ENCODE measurements at regions not wholly inside any gene's neighbourhood (a gene's known extent, or its start where the extent isn't known, plus 50 kb on each side); places are given as distances from the start of the nearest gene placed in this dataset.

DNA sequence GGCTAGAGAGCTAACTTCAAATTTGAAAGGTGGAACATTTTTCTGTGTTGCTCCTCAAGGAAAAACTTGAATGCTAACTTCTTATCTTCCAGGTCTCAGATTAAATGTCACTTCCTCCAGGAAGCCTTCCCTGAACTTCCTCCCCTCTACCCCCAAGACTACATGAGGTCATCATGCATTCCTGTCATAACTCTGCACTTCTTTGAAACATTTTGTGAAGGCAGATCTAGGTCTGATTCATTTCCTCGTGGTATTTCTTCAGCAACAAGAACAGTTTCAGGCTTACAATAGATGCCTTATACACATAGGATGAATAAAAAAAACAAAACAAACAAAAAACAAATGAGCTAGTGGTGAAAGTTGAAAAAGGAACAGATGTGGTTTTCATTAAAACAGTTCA lies 97.1 kb upstream of the SRRM4 start:
- DNase-seq (ENCODE audit: extremely low read depth in 1 of 11, low read depth in 9 of 11, low spot score in 4 of 11), result no peak

DNA sequence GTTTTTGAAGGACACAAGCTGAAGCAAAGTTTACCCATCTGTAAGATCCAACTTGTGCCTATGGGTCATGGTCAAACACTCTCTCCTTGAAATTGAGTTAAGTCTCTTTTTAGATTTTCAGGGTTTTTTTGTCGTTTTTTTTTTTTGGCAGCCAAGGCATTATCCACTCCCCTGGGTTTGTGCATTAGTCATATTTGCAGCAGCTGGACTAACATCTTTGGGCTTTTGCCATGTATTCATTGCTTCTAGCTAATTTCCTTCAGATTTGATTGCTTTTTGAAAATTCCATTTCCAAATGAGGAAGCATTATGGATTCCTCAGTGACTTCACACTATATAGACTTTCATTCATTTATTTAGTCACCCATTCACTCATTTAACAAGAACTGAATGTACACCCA lies 80.3 kb upstream of the SRRM4 start:
- no peak for DNase-seq (ENCODE audit: extremely low read depth in 1 of 11, low read depth in 9 of 11, low spot score in 4 of 11)

DNA sequence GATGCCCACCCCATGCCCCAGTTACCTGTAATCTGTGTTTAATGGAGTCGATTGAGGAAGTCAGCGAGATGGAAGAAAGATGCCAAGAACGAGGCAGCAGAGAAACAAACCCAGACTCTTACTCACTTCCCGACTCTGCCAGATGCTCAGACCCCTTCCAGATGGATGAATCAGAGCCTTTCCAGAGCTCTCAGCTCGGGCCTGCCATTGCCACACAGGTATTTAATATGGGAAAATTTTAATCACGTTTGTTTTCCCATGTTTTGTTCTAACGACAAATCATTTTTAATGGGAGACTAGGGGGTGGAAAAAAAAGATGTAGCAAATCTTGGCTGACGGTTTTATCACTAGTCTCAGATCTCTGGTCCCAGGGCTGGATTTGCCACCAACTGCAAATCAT lies 72.5 kb upstream of the SRRM4 start:
- DNase-seq (ENCODE audit: extremely low read depth in 1 of 11, low read depth in 9 of 11, low spot score in 4 of 11), result no peak

GRCh38 chr12:118912697-118913270 lies 68.6 kb upstream of the SRRM4 start:
- no peak for DNase-seq (ENCODE audit: extremely low read depth in 1 of 11, low read depth in 9 of 11, low spot score in 4 of 11)

- no peak for DNase-seq (ENCODE audit: extremely low read depth in 1 of 11, low read depth in 9 of 11, low spot score in 4 of 11)
These were observed 59.6 kb upstream of the SRRM4 start for GRCh38 chr12:118921761-118922160.

DNA sequence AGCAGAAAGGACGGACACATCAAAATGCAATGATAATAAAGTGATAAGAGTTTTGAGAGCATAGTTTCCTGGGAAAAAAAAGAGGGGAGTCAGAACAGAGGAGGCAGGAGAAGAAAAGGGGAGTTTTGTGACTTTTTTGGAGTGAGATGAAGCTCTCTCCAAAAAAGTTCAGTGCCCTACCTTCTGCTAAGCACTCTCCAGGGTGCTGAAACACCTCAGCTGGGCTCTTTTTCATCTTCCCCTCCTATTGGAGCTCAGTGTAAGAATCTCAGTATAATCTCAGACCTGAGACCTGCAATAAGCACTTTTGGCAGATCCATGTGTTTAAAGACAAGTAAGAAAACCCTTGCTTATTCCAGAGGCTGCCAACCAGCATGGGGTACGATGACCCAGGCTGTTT lies 58.9 kb upstream of the SRRM4 start:
- peak in 6 of 11 donors; percentile 2 to 14 (median 6) for DNase-seq (ENCODE audit: extremely low read depth in 1 of 11, low read depth in 9 of 11, low spot score in 4 of 11)

- no peak for DNase-seq (ENCODE audit: extremely low read depth in 1 of 11, low read depth in 9 of 11, low spot score in 4 of 11)
These were observed 55.9 kb upstream of the SRRM4 start for GRCh38 chr12:118925407-118925806.

GRCh38 chr12:118925826-118926225 lies 55.5 kb upstream of the SRRM4 start:
- no peak for DNase-seq (ENCODE audit: extremely low read depth in 1 of 11, low read depth in 9 of 11, low spot score in 4 of 11)

All from renal cortex interstitium (tissue), 11 donors.